ENCODE measurements at regions not wholly inside any gene's neighbourhood (a gene's known extent, or its start where the extent isn't known, plus 50 kb on each side); places are given as distances from the start of the nearest gene placed in this dataset.

GRCh38 chr1:59201341-59201740 is 95.6 kb upstream of the FGGY start:
- TF ChIP-seq POLR2A (IDR thresholded peaks at IDR 0.05) (no peak), CTCF (IDR thresholded peaks at IDR 0.05) (no peak)
